Stimulated activated CD4-positive, alpha-beta T cell treated with anti-CD3 and anti-CD28 coated beads, Interleukin-2, amount 100 ng/mL, for 24 hours (primary cell): ENCODE measurements at regions not wholly inside any gene's neighbourhood (a gene's known extent, or its start where the extent isn't known, plus 50 kb on each side); places are given as distances from the start of the nearest gene placed in this dataset.

Source experiments
- DNase-seq, 2 donors: peaks; one replicate each; pipeline ENCODE4 v3.0.0-alpha.2; 2020

- no peak for DNase-seq
Observed at GRCh38 chrX:150310417-150310816, 52.7 kb upstream of the MAMLD1 start.

GRCh38 chrX:150310881-150311280, 52.2 kb upstream of the MAMLD1 start:
- DNase-seq = no peak

DNA sequence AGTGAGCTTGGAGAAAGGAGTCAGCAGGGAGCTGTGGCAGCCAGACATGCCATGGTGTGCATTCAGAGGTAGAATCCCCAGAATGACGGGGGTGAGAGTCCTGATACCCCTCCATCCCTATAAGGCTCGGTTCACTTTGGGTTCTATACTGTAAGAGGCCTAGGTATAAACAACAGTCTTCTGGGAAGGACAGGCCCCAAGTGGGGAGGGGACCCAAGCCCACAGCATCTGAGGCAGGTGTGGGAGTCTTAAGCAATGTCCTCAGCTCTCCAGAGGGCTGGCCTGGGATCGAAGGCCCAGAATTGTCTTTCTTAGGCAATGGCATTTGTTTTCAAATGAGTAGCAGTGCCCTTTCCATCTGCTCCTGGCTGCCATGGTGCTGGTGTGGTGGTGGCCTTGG, 50.2 kb upstream of the MAMLD1 start:
- DNase-seq = no peak
